Neural progenitor cell (in vitro differentiated cells): ENCODE measurements at regions not wholly inside any gene's neighbourhood (a gene's known extent, or its start where the extent isn't known, plus 50 kb on each side); places are given as distances from the start of the nearest gene placed in this dataset.

Source experiments
- DNase-seq: peaks from one replicate; pipeline ENCODE4 v3.0.0-alpha.2; 2016; ENCODE audit warnings: low spot score
- H2AFZ ChIP-seq: fragments of 200-600 bp; sonication (generic); replicated peaks from 2 replicates; pipeline ENCODE4 v1.6.1; 2016; ENCODE audit warnings: antibody characterized with exemption
- H3F3A ChIP-seq: fragments of 200-600 bp; sonication (generic); 2 replicates; pipeline ENCODE4 v1.6.1; 2016; ENCODE audit warnings: antibody characterized with exemption, low read depth
- H3K27ac ChIP-seq: fragments of 200-600 bp; sonication (generic); 2 replicates; pipeline ENCODE4 v1.5.1; 2016; ENCODE audit warnings: mild to moderate bottlenecking
- H3K27me3 ChIP-seq: fragments of 200-600 bp; sonication (generic); 2 replicates; pipeline ENCODE4 v1.6.1; 2016; ENCODE audit warnings: mild to moderate bottlenecking, moderate library complexity
- H3K36me3 ChIP-seq: fragments of 200-600 bp; sonication (generic); 2 replicates; pipeline ENCODE4 v1.5.1; 2016
- H3K4me1 ChIP-seq: fragments of 200-600 bp; sonication (generic); 2 replicates; pipeline ENCODE4 v1.6.1; 2016; ENCODE audit warnings: mixed run types
- H3K4me2 ChIP-seq: fragments of 200-600 bp; sonication (generic); 2 replicates; pipeline ENCODE4 v1.6.1; 2016
- H3K4me3 ChIP-seq: fragments of 200-600 bp; sonication (generic); 2 replicates; pipeline ENCODE4 v1.5.1; 2016
- H3K79me2 ChIP-seq: fragments of 200-600 bp; sonication (generic); 2 replicates; pipeline ENCODE4 v1.6.1; 2016; ENCODE audit warnings: low read depth
- H3K9ac ChIP-seq: fragments of 200-600 bp; sonication (generic); 2 replicates; pipeline ENCODE4 v1.6.1; 2016
- H3K9me3 ChIP-seq: fragments of 200-600 bp; sonication (generic); 2 replicates; pipeline ENCODE4 v1.5.1; 2016; ENCODE audit warnings: low read depth
- H4K20me1 ChIP-seq: fragments of 200-600 bp; sonication (generic); 2 replicates; pipeline ENCODE4 v1.6.1; 2016; ENCODE audit warnings: low read depth
- H3K27ac Mint-ChIP-seq: 3 replicates; pipeline ENCODE4 v1.8.0; 2021; ENCODE audit warnings: mixed read lengths
- H3K27me3 Mint-ChIP-seq: 2 replicates; pipeline ENCODE4 v1.8.0; 2022; ENCODE audit warnings: low read depth, mild to moderate bottlenecking, inconsistent platforms, moderate library complexity, mixed read lengths; ENCODE audit not compliant: insufficient read depth
- H3K36me3 Mint-ChIP-seq: 3 replicates; pipeline ENCODE4 v1.8.0; 2021; ENCODE audit warnings: mixed read lengths
- H3K4me1 Mint-ChIP-seq: 3 replicates; pipeline ENCODE4 v1.8.0; 2021; ENCODE audit warnings: mixed read lengths
- H3K4me3 Mint-ChIP-seq: 3 replicates; pipeline ENCODE4 v1.8.0; 2021; ENCODE audit warnings: mild to moderate bottlenecking, moderate library complexity, mixed read lengths
- H3K9me3 Mint-ChIP-seq: 3 replicates; pipeline ENCODE4 v1.8.0; 2020; ENCODE audit warnings: mixed read lengths
- EZH2 ChIP-seq: fragments of 200-600 bp; sonication (generic); IDR thresholded peaks from 2 replicates; pipeline ENCODE4 v1.6.1; 2017; ENCODE audit warnings: antibody characterized with exemption, mild to moderate bottlenecking, moderate library complexity
- EZH2phosphoT487 ChIP-seq: fragments of 200-600 bp; sonication (generic); IDR thresholded peaks from 2 replicates; pipeline ENCODE4 v1.6.1; 2017; ENCODE audit warnings: antibody characterized with exemption
- TF ChIP-seq, protein P1 (sequence below): fragments of 200-600 bp; sonication (generic); IDR thresholded peaks from 2 replicates; pipeline ENCODE4 v1.5.1; 2017; ENCODE audit warnings: antibody characterized with exemption, mild to moderate bottlenecking

DNA sequence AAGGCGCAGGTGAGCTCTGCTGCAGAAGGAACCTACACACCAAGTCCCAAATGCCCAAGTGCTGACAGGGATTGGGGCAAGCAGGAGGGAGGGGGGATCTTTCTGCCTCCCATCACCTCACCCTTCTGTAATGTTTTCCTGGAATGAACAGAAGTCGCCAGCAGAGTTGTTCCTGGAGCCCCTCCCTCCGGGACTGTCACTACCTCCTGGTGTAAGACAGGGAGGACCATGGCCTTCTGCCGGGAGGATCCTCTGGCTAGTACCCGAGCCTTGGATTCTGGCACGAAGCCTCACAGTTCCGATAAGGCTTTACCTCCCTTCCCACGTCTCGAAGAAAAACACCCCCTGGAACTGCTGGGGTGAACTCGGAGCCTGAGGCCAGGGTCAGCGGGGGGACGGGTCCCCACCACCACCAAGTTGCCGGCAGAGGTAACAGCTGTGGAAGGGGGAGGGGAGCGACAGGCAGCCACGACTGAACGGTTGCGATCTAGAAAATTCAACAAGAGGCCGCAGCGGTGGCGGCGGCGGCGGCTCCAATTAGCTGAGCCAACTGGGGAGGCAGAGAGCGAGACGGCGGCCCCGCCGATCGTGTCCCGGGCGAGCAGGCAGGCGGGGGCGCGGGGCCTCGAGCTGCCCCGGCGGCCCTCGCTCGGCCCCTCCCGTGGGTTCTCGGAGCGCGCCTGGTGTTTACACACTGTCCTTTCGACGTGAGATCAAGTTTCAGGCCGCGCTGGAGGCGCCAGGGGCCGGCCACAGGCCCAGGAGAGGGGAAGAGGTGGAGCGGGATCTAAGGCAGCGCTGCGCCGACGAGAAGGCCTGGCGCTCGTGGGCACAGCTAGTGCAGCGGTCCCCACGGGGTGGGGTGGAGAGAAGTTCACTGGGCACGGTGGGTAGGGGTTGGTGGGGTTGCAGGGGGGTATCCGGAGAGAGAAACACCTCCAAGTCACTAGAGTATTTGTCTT is 53.7 kb upstream of the BCOR start:
- peak overlapping the region; percentile 75 for H3K4me3 Mint-ChIP-seq
- DNase-seq: peak; percentile 72
- H3F3A ChIP-seq: peaks cover 89% of the 10 kb centered on the region
- H3K27ac ChIP-seq: no peak overlapping the region
- H3K4me2 ChIP-seq: peak overlapping the region; percentile 91
- no peak overlapping the region for H3K9ac ChIP-seq
- no peak overlapping the region for H2AFZ ChIP-seq
- H3K9me3 Mint-ChIP-seq: peaks cover 10% of the 10 kb centered on the region
- no peaks in the 10 kb centered on the region for H3K36me3 Mint-ChIP-seq
- peaks cover 88% of the 10 kb centered on the region for H3K27me3 ChIP-seq
- peaks cover 40% of the 10 kb centered on the region for H3K4me1 Mint-ChIP-seq
- no peaks in the 10 kb centered on the region for H3K9me3 ChIP-seq
- H3K4me1 ChIP-seq: peaks cover 53% of the 10 kb centered on the region
- H4K20me1 ChIP-seq: peaks cover 57% of the 10 kb centered on the region
- H3K36me3 ChIP-seq: no peaks in the 10 kb centered on the region
- H3K4me3 ChIP-seq: peak overlapping the region; percentile 54
- H3K27me3 Mint-ChIP-seq: peaks cover 14% of the 10 kb centered on the region
- TF ChIP-seq EZH2 (peak; percentile 63), EZH2phosphoT487 (peak; percentile 66)
- TF ChIP-seq, protein P1, sequence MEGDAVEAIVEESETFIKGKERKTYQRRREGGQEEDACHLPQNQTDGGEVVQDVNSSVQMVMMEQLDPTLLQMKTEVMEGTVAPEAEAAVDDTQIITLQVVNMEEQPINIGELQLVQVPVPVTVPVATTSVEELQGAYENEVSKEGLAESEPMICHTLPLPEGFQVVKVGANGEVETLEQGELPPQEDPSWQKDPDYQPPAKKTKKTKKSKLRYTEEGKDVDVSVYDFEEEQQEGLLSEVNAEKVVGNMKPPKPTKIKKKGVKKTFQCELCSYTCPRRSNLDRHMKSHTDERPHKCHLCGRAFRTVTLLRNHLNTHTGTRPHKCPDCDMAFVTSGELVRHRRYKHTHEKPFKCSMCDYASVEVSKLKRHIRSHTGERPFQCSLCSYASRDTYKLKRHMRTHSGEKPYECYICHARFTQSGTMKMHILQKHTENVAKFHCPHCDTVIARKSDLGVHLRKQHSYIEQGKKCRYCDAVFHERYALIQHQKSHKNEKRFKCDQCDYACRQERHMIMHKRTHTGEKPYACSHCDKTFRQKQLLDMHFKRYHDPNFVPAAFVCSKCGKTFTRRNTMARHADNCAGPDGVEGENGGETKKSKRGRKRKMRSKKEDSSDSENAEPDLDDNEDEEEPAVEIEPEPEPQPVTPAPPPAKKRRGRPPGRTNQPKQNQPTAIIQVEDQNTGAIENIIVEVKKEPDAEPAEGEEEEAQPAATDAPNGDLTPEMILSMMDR: no peak
- H3K27ac Mint-ChIP-seq: no peak overlapping the region
- no peaks in the 10 kb centered on the region for H3K79me2 ChIP-seq

DNA sequence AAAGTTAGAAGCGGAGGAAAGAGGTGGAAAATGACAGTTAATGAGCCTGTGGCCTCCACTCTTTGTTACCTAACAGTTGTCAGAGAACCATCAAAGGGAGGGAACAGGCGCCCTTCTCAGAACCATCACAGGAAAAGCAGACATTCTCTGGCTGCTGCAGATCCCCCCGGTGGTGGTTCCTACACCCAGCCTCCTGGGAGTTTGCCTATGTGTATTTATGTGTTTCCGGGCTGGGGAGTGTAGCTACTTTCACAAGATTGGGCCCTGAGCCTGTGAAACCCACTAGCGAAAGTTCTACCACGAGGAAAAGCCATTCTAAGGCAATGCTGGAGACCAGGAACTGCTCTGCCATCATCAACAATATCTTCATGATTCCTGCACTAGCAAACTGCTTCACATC is 52.7 kb upstream of the BCOR start:
- H3K4me3 Mint-ChIP-seq: no peak overlapping the region
- no peak overlapping the region for H3K27ac ChIP-seq
- no peak overlapping the region for H3K27ac Mint-ChIP-seq
- H3K79me2 ChIP-seq: no peaks in the 10 kb centered on the region
- H3K9me3 ChIP-seq: no peaks in the 10 kb centered on the region
- no peak for TF ChIP-seq EZH2
- no peak for TF ChIP-seq EZH2phosphoT487
- TF ChIP-seq, protein P1: no peak
- peaks cover 37% of the 10 kb centered on the region for H3K4me1 Mint-ChIP-seq
- H3K27me3 ChIP-seq: peaks cover 88% of the 10 kb centered on the region
- H3F3A ChIP-seq: peaks cover 90% of the 10 kb centered on the region
- H3K4me3 ChIP-seq: no peak overlapping the region
- no peak overlapping the region for H2AFZ ChIP-seq
- H3K9ac ChIP-seq: no peak overlapping the region
- peaks cover 49% of the 10 kb centered on the region for H3K4me1 ChIP-seq
- peak; percentile 16 for DNase-seq
- no peaks in the 10 kb centered on the region for H3K36me3 ChIP-seq
- H3K36me3 Mint-ChIP-seq: no peaks in the 10 kb centered on the region
- peaks cover 48% of the 10 kb centered on the region for H4K20me1 ChIP-seq
- H3K27me3 Mint-ChIP-seq: peaks cover 11% of the 10 kb centered on the region
- H3K9me3 Mint-ChIP-seq: peaks cover 10% of the 10 kb centered on the region
- H3K4me2 ChIP-seq: no peak overlapping the region

- peaks cover 10% of the 10 kb centered on the region for H3K9me3 Mint-ChIP-seq
- TF ChIP-seq, protein P1: no peak
- TF ChIP-seq EZH2phosphoT487: peak; percentile 42
- TF ChIP-seq EZH2: peak; percentile 72
- Histone ChIP-seq H3F3A (peaks cover 82% of the 10 kb centered on the region), H3K4me1 (peaks cover 52% of the 10 kb centered on the region), H4K20me1 (peaks cover 45% of the 10 kb centered on the region), H3K4me2 (peak overlapping the region; percentile 80), H3K27me3 (peaks cover 94% of the 10 kb centered on the region), H3K9ac (no peak overlapping the region), H3K36me3 (no peaks in the 10 kb centered on the region), H3K79me2 (no peaks in the 10 kb centered on the region), H3K9me3 (no peaks in the 10 kb centered on the region), H3K4me3 (peak overlapping the region; percentile 13), H2AFZ (no peak overlapping the region), H3K27ac (no peak overlapping the region)
- H3K27me3 Mint-ChIP-seq: peaks cover 11% of the 10 kb centered on the region
- H3K27ac Mint-ChIP-seq: peak overlapping the region; percentile 8
- peaks cover 40% of the 10 kb centered on the region for H3K4me1 Mint-ChIP-seq
- DNase-seq: peak; percentile 16
- H3K4me3 Mint-ChIP-seq: peak overlapping the region; percentile 61
- no peaks in the 10 kb centered on the region for H3K36me3 Mint-ChIP-seq
Measured at GRCh38 chrX:40149286-40150175, 51.8 kb upstream of the BCOR start.
